Stomach smooth muscle (tissue), 2 donors: ENCODE measurements at regions not wholly inside any gene's neighbourhood (a gene's known extent, or its start where the extent isn't known, plus 50 kb on each side); places are given as distances from the start of the nearest gene placed in this dataset.
"Not testable (repeated sequence)": the region's sequence is repeated elsewhere in the genome, so short reads cannot be mapped to it uniquely, and the experiment has no call there.

Source experiments
- H3K27ac ChIP-seq: one replicate; pipeline ENCODE4 v1.7.0; 2013; ENCODE audit warnings: mild to moderate bottlenecking, low read length, inconsistent platforms
- H3K27me3 ChIP-seq, 2 donors: one replicate each; pipeline ENCODE4 v1.7.0; 2013; ENCODE audit warnings: low read length in 2 of 2; ENCODE audit not compliant: insufficient read depth in 2 of 2, control insufficient read depth in 1 of 2
- H3K36me3 ChIP-seq, 2 donors: one replicate each; pipeline ENCODE4 v1.7.0; 2013; ENCODE audit warnings: low read length in 2 of 2; ENCODE audit not compliant: control insufficient read depth in 2 of 2, insufficient read depth in 2 of 2
- H3K4me1 ChIP-seq: one replicate; pipeline ENCODE4 v1.7.0; 2013; ENCODE audit warnings: low read length; ENCODE audit not compliant: control insufficient read depth, insufficient read depth
- H3K4me3 ChIP-seq, 2 donors: one replicate each; pipeline ENCODE4 v1.7.0; 2013; ENCODE audit warnings: low read length in 2 of 2
- H3K9ac ChIP-seq, 2 donors: one replicate each; pipeline ENCODE4 v1.7.0; 2013; ENCODE audit warnings: low read length in 2 of 2, mild to moderate bottlenecking in 1 of 2
- H3K9me3 ChIP-seq, 2 donors: one replicate each; pipeline ENCODE4 v1.7.0; 2013; ENCODE audit warnings: low read length in 2 of 2; ENCODE audit not compliant: control insufficient read depth in 2 of 2
- donor health status: healthy.
- donor health status: Pancreatic carcinoma.

DNA sequence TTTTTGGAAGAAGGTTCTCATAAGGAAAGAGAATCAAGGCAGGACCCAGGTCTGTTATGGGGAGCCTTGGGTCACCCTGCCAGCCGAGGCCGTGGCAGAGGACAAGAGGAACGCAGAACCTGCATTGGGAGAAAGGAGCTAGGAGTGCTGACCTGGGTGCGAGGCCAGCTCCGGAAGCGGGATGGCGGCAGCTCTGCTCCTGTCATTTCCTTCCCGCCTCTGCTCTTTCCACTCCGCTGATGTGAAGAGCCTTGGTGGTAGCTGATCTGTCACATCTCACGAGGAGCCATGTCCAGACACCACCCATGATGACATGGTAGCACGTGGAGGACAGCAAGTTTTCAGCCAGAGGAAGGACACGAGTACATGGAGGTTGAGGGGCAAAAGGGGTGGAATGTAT is 109.5 kb upstream of the COL5A1 start:
- Histone ChIP-seq H3K4me3 (no peak overlapping the region), H3K9ac (no peak overlapping the region), H3K27ac (no peak overlapping the region), H3K9me3 (peaks cover 7 to 9% of the 10 kb centered on the region in 2 donors), H3K4me1 (peaks cover 14% of the 10 kb centered on the region), H3K36me3 (no peaks in the 10 kb centered on the region), H3K27me3 (peaks cover 0 to 6% of the 10 kb centered on the region in 2 donors)

DNA sequence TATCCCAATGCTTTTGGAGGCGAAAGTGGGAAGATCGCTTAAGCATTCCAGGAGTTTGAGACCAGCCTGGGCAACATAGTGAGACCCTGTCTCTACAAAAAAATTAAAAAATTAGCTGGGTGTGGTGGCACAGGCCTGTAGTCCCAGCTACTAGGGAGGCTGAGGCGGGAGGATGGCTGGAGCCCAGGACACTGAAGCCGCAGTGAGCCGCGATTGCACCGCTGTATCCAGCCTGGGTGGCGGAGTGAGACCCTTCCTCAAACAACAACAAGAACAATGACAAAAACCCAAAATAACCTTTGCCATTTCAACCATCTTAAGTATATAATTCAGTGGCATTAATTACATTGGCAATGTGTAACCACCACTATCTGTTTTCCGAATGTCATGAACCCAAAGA is 108.9 kb upstream of the COL5A1 start:
- H3K4me3 ChIP-seq, H3K9me3 ChIP-seq, H3K27ac ChIP-seq, H3K9ac ChIP-seq, H3K36me3 ChIP-seq, H3K27me3 ChIP-seq: not testable (repeated sequence)
- H3K4me1 ChIP-seq: peaks cover 12% of the 10 kb centered on the region

DNA sequence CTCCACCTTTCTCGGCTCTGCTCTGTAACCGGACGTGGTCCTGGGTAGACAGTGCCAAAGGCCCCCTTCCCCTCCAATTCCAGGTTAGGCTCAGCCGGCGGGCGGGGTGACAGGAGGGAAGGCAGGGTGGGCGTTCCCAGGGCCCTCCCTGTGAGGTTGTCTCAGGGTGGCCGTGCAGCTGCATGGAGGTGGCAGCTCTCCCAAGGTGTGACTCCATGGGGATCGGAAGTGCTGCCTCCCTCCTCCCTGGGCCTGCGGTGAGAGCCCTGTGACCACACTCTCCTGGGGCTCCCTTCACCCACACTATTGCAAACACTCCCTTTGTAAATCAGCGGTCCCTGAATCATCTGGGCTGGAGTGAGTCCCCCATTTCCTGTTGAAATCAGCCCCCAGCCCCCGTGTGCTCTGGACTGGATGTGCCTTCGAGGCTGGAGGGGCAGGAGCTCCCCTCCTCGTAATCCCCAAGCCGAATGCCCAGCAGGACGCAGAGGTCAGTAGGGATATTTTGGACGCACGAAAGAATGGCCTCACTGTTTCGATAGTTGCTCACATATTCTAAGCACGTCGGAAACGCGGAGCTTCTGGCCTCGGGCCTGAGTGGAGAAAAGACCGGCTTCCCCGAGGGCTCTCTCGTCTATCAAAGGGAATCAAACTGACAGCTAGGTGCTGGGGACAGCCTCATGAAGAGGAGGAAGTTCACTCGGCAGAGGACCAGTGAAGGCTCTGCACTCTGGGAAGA is 107.6 kb upstream of the COL5A1 start:
- no peak overlapping the region for H3K27ac ChIP-seq
- no peaks in the 10 kb centered on the region for H3K36me3 ChIP-seq
- peaks cover 12% of the 10 kb centered on the region for H3K4me1 ChIP-seq
- H3K9me3 ChIP-seq: peaks cover 3 to 9% of the 10 kb centered on the region in 2 donors
- H3K4me3 ChIP-seq: no peak overlapping the region
- peaks cover 0 to 6% of the 10 kb centered on the region in 2 donors for H3K27me3 ChIP-seq
- no peak overlapping the region for H3K9ac ChIP-seq

GRCh38 chr9:134534661-134535080 is 106.9 kb upstream of the COL5A1 start:
- Histone ChIP-seq H3K4me1 (peaks cover 12% of the 10 kb centered on the region), H3K9ac (no peak overlapping the region), H3K9me3 (peaks cover 3 to 9% of the 10 kb centered on the region in 2 donors), H3K4me3 (peak overlapping the region in 1 of 2 donors; percentile 27), H3K36me3 (no peaks in the 10 kb centered on the region), H3K27ac (no peak overlapping the region), H3K27me3 (peaks cover 0 to 6% of the 10 kb centered on the region in 2 donors)

DNA sequence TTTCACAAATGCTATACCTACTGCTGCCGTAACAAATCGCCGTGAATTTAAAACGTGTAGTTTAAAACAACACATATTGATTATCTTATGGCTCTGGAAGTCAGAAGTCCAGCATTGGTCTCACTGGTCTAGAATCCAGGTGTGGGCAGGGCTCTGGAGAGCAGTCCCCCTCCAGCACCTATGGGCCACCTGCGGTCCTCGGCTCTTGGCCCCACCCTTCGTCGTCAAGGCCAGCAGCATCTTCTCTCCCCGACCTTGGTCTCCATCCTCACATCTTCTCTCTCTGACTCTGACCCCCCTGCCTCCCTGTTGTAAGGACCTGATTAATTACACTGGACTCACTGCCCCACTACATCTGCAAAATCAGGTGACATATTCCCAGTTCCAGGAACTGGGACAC is 106.4 kb upstream of the COL5A1 start:
- H3K27ac ChIP-seq: no peak overlapping the region
- H3K27me3 ChIP-seq: peaks cover 0 to 6% of the 10 kb centered on the region in 2 donors
- H3K36me3 ChIP-seq: no peaks in the 10 kb centered on the region
- H3K9me3 ChIP-seq: peaks cover 3 to 9% of the 10 kb centered on the region in 2 donors
- peaks cover 12% of the 10 kb centered on the region for H3K4me1 ChIP-seq
- no peak overlapping the region for H3K9ac ChIP-seq
- peak overlapping the region in 1 of 2 donors; percentile 27 for H3K4me3 ChIP-seq

- no peak overlapping the region for H3K4me3 ChIP-seq
- H3K27ac ChIP-seq: no peak overlapping the region
- H3K4me1 ChIP-seq: peaks cover 12% of the 10 kb centered on the region
- no peaks in the 10 kb centered on the region for H3K36me3 ChIP-seq
- H3K9ac ChIP-seq: no peak overlapping the region
- peaks cover 0 to 1% of the 10 kb centered on the region in 2 donors for H3K9me3 ChIP-seq
- peaks cover 0 to 6% of the 10 kb centered on the region in 2 donors for H3K27me3 ChIP-seq
Observed at GRCh38 chr9:134536101-134536900, 105.3 kb upstream of the COL5A1 start.

GRCh38 chr9:134536931-134537330 is 104.7 kb upstream of the COL5A1 start:
- H3K9me3 ChIP-seq: no peaks in the 10 kb centered on the region
- H3K36me3 ChIP-seq: no peaks in the 10 kb centered on the region
- H3K4me3 ChIP-seq: no peak overlapping the region
- H3K4me1 ChIP-seq: peaks cover 12% of the 10 kb centered on the region
- no peak overlapping the region for H3K9ac ChIP-seq
- peaks cover 0 to 6% of the 10 kb centered on the region in 2 donors for H3K27me3 ChIP-seq
- H3K27ac ChIP-seq: no peak overlapping the region

GRCh38 chr9:134537951-134538641 is 103.5 kb upstream of the COL5A1 start:
- peaks cover 0 to 6% of the 10 kb centered on the region in 2 donors for H3K27me3 ChIP-seq
- H3K27ac ChIP-seq: no peak overlapping the region
- H3K9ac ChIP-seq: no peak overlapping the region
- H3K4me1 ChIP-seq: peaks cover 12% of the 10 kb centered on the region
- no peak overlapping the region for H3K4me3 ChIP-seq
- no peaks in the 10 kb centered on the region for H3K9me3 ChIP-seq
- no peaks in the 10 kb centered on the region for H3K36me3 ChIP-seq

- Histone ChIP-seq H3K4me1 (peaks cover 12% of the 10 kb centered on the region), H3K9me3 (no peaks in the 10 kb centered on the region), H3K27ac (no peak overlapping the region)
Observed at GRCh38 chr9:134538856-134539566, 102.6 kb upstream of the COL5A1 start.

DNA sequence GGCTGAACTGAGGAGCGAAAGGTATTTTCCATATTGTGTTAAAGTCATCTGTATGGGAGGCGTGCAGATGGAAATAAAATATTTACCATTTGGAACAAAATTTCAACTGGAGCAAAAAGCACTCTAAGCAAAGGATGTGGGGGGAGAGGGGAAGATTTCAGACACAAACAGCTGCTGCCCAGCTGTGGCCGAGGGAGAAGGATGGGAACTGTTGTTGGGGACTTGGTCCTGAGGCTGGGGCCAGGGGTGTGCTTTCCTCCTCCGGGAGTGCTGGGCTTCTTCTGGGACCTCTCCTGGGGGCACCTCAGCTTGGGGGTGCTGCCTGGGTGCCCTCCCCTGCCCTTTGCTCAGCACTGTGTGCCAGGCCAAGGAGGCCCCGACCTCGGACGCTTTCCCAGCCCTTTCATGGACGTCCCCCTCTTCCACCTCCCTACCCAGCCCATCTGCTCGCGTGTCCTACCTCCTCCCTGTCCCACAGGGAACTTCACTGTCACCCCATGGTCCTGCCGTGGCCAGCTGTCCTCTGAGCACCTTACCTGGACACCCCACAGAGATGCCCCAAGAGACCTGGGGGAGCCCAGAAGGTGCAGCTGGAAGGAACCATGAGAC is 101.9 kb upstream of the COL5A1 start:
- no peak overlapping the region for H3K9ac ChIP-seq
- no peak overlapping the region for H3K27ac ChIP-seq
- no peaks in the 10 kb centered on the region for H3K27me3 ChIP-seq

More at GRCh38 chr9:134538856-134539566, 102.6 kb upstream of the COL5A1 start:
- Histone ChIP-seq H3K36me3 (no peaks in the 10 kb centered on the region), H3K27me3 (peaks cover 0 to 6% of the 10 kb centered on the region in 2 donors), H3K4me3 (no peak overlapping the region), H3K9ac (no peak overlapping the region)

More for the DNA sequence above, 101.9 kb upstream of the COL5A1 start:
- Histone ChIP-seq H3K4me1 (peaks cover 12% of the 10 kb centered on the region), H3K36me3 (no peaks in the 10 kb centered on the region), H3K9me3 (no peaks in the 10 kb centered on the region), H3K4me3 (no peak overlapping the region)
